ENCODE measurements at regions not wholly inside any gene's neighbourhood (a gene's known extent, or its start where the extent isn't known, plus 50 kb on each side); places are given as distances from the start of the nearest gene placed in this dataset.

GRCh38 chr16:88128556-88128955 lies 177.3 kb downstream of the BANP start:
- TF ChIP-seq FOXM1 (IDR thresholded peaks at IDR 0.05; ENCODE audit: borderline replicate concordance, low read depth): no peak
- TF ChIP-seq ZBTB7A (IDR thresholded peaks at IDR 0.05; ENCODE audit: low read depth): no peak
- no peak for TF ChIP-seq CREB1 (IDR thresholded peaks at IDR 0.05; ENCODE audit: low read depth)

- TF ChIP-seq NFIC (IDR thresholded peaks at IDR 0.05): no peak
- no peak for TF ChIP-seq RAD21 (IDR thresholded peaks at IDR 0.05; ENCODE audit: low read depth)
- no peak for TF ChIP-seq MAX (IDR thresholded peaks at IDR 0.05)
- no peak for TF ChIP-seq USF1 (IDR thresholded peaks at IDR 0.05)
- no peak for TF ChIP-seq REST (IDR thresholded peaks at IDR 0.05; ENCODE audit: low read depth)
- TF ChIP-seq CEBPB (IDR thresholded peaks at IDR 0.05): no peak
- TF ChIP-seq TEAD4 (IDR thresholded peaks at IDR 0.05): no peak
- no peak for TF ChIP-seq TCF12 (IDR thresholded peaks at IDR 0.05; ENCODE audit: low read depth)
- no peak for TF ChIP-seq EP300 (IDR thresholded peaks at IDR 0.05; ENCODE audit: borderline replicate concordance)
- TF ChIP-seq FOXM1 (IDR thresholded peaks at IDR 0.05; ENCODE audit: borderline replicate concordance, low read depth): no peak
- TF ChIP-seq CREB1 (IDR thresholded peaks at IDR 0.05; ENCODE audit: low read depth): no peak
- TF ChIP-seq EGR1 (IDR thresholded peaks at IDR 0.05): no peak
These were observed 178.8 kb downstream of the BANP start for GRCh38 chr16:88130016-88130415.

GRCh38 chr16:88130681-88131080 lies 179.4 kb downstream of the BANP start:
- TF ChIP-seq FOXM1 (IDR thresholded peaks at IDR 0.05; ENCODE audit: borderline replicate concordance, low read depth): no peak
- no peak for TF ChIP-seq CEBPB (IDR thresholded peaks at IDR 0.05)
- no peak for TF ChIP-seq USF1 (IDR thresholded peaks at IDR 0.05)

DNA sequence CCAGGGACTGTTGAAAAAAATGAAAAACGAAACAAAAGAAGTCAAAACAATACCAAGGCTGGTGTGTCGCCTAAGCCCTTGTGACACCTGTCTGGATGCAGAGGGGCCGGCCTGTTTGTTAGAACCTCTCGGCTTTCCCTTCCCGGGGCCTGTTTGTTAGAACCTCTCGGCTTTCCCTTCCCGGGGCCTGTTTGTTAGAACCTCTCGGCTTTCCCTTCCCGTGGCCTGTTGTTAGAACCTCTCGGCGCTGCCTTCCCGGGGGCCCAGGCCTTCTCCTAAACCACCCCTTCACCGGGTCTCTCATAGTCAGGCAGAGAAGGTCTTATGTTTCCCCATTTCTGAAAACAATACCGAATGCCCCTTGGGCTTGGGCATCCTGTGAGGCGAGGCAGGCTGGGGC lies 180.0 kb downstream of the BANP start:
- no peak for TF ChIP-seq USF1 (IDR thresholded peaks at IDR 0.05)
- no peak for TF ChIP-seq CEBPB (IDR thresholded peaks at IDR 0.05)
- TF ChIP-seq REST (IDR thresholded peaks at IDR 0.05; ENCODE audit: low read depth): no peak
- no peak for TF ChIP-seq TCF12 (IDR thresholded peaks at IDR 0.05; ENCODE audit: low read depth)
- TF ChIP-seq NFIC (IDR thresholded peaks at IDR 0.05): no peak
- no peak for TF ChIP-seq TAF1 (IDR thresholded peaks at IDR 0.05; ENCODE audit: low read depth)
- no peak for TF ChIP-seq FOXM1 (IDR thresholded peaks at IDR 0.05; ENCODE audit: borderline replicate concordance, low read depth)
- TF ChIP-seq TEAD4 (IDR thresholded peaks at IDR 0.05): no peak
- TF ChIP-seq EGR1 (IDR thresholded peaks at IDR 0.05): no peak
- no peak for TF ChIP-seq EP300 (IDR thresholded peaks at IDR 0.05; ENCODE audit: borderline replicate concordance)
- no peak for TF ChIP-seq MAX (IDR thresholded peaks at IDR 0.05)
- no peak for TF ChIP-seq CREB1 (IDR thresholded peaks at IDR 0.05; ENCODE audit: low read depth)
- TF ChIP-seq RAD21 (IDR thresholded peaks at IDR 0.05; ENCODE audit: low read depth): no peak
- TF ChIP-seq ZBTB7A (IDR thresholded peaks at IDR 0.05; ENCODE audit: low read depth): no peak
- no peak for TF ChIP-seq YY1 (IDR thresholded peaks at IDR 0.05; ENCODE audit: low read depth)

GRCh38 chr16:88131966-88132365 lies 180.7 kb downstream of the BANP start:
- TF ChIP-seq RAD21 (IDR thresholded peaks at IDR 0.05; ENCODE audit: low read depth) (no peak), USF1 (IDR thresholded peaks at IDR 0.05) (no peak), FOXM1 (IDR thresholded peaks at IDR 0.05; ENCODE audit: borderline replicate concordance, low read depth) (no peak), TCF12 (IDR thresholded peaks at IDR 0.05; ENCODE audit: low read depth) (no peak)

- TF ChIP-seq EGR1 (IDR thresholded peaks at IDR 0.05): no peak
- no peak for TF ChIP-seq NFIC (IDR thresholded peaks at IDR 0.05)
These were observed 181.7 kb downstream of the BANP start for GRCh38 chr16:88132836-88133506.

Data from Ishikawa (cell line).